BJ (cell line): ENCODE measurements at regions not wholly inside any gene's neighbourhood (a gene's known extent, or its start where the extent isn't known, plus 50 kb on each side); places are given as distances from the start of the nearest gene placed in this dataset.

Source experiments
- CTCF ChIA-PET: fragments of 350-600 bp; formaldehyde crosslinking; extraction: SDS; loops from one replicate; lab custom pipeline; 2021; ENCODE audit warnings: antibody characterized with exemption, inconsistent platforms; lab: Yijun Ruan, JAX
- POLR2A ChIA-PET: fragments of 300-600 bp; sonication (Branson Sonifier 250); formaldehyde crosslinking; extraction: SDS; loops from one replicate; lab custom pipeline; 2021; ENCODE audit warnings: antibody characterized with exemption; lab: Charles Lee
- DNase-seq: peaks from one replicate; pipeline ENCODE4 v3.0.0-alpha.2; 2011; ENCODE audit warnings: low read depth
- H3K27me3 ChIP-seq: 2 replicates; pipeline ENCODE4 v1.6.0; 2011; ENCODE audit warnings: low read length; ENCODE audit not compliant: control insufficient read depth, insufficient read depth
- H3K36me3 ChIP-seq: 2 replicates; pipeline ENCODE4 v1.5.1; 2011; ENCODE audit warnings: low read length; ENCODE audit not compliant: control insufficient read depth, insufficient read depth
- H3K4me3 ChIP-seq: 2 replicates; pipeline ENCODE4 v1.5.1; 2011; ENCODE audit warnings: low read depth, mild to moderate bottlenecking, control low read depth, low read length
- CTCF ChIP-seq: IDR thresholded peaks from 2 replicates; pipeline ENCODE4 v1.5.1; 2011; ENCODE audit warnings: low read depth, mild to moderate bottlenecking, control low read depth, inconsistent platforms, low read length, moderate library complexity; ENCODE audit not compliant: insufficient read depth

- ChIA-PET POLR2A (no interaction called here), CTCF (no interaction called here)
- no peak for TF ChIP-seq CTCF
- no peak overlapping the region for H3K4me3 ChIP-seq
- DNase-seq: no peak
- no peaks in the 10 kb centered on the region for H3K27me3 ChIP-seq
- no peaks in the 10 kb centered on the region for H3K36me3 ChIP-seq
Measured at GRCh38 chr11:130698174-130698573, 218.1 kb downstream of the SNX19 start.

GRCh38 chr11:130699561-130699960 is 216.7 kb downstream of the SNX19 start:
- DNase-seq: no peak
- Histone ChIP-seq H3K27me3 (no peaks in the 10 kb centered on the region), H3K36me3 (no peaks in the 10 kb centered on the region), H3K4me3 (no peak overlapping the region)
- POLR2A ChIA-PET: no interaction called here
- CTCF ChIA-PET: no interaction called here
- TF ChIP-seq CTCF: no peak

- no peak overlapping the region for H3K4me3 ChIP-seq
- H3K27me3 ChIP-seq: no peaks in the 10 kb centered on the region
- no peak for TF ChIP-seq CTCF
- H3K36me3 ChIP-seq: no peaks in the 10 kb centered on the region
- no peak for DNase-seq
- CTCF ChIA-PET: no interaction called here
- POLR2A ChIA-PET: no interaction called here
Measured at GRCh38 chr11:130700092-130700491, 216.2 kb downstream of the SNX19 start.

GRCh38 chr11:130703489-130704190 is 212.6 kb downstream of the SNX19 start:
- TF ChIP-seq CTCF: no peak
- ChIA-PET POLR2A (no interaction called here), CTCF (interaction anchor here (0.6 to 1.3 kb wide), 4 partner anchors 9 to 40 kb away, joined by 3 read pairs; no protein-coding TSS in a partner anchor)
- Histone ChIP-seq H3K4me3 (no peak overlapping the region), H3K27me3 (no peaks in the 10 kb centered on the region), H3K36me3 (no peaks in the 10 kb centered on the region)
- no peak for DNase-seq

GRCh38 chr11:130705670-130706421 is 210.4 kb downstream of the SNX19 start:
- DNase-seq: no peak
- CTCF ChIA-PET: no interaction called here
- TF ChIP-seq CTCF: no peak
- no peak overlapping the region for H3K4me3 ChIP-seq
- H3K36me3 ChIP-seq: no peaks in the 10 kb centered on the region
- POLR2A ChIA-PET: no interaction called here
- no peaks in the 10 kb centered on the region for H3K27me3 ChIP-seq
